Effector CD4-positive, alpha-beta T cell (primary cell): ENCODE measurements at regions not wholly inside any gene's neighbourhood (a gene's known extent, or its start where the extent isn't known, plus 50 kb on each side); places are given as distances from the start of the nearest gene placed in this dataset.
A peak's percentile ranks its signal among the peaks of the same experiment; 100 is the strongest.
"Not testable (repeated sequence)": the region's sequence is repeated elsewhere in the genome, so short reads cannot be mapped to it uniquely, and the experiment has no call there.

Source experiments
- DNase-seq: peaks from one replicate; pipeline ENCODE4 v3.0.0-alpha.2; 2020

GRCh38 chr19:37303591-37304171 is 67.2 kb upstream of the ZNF527 start:
- DNase-seq = no peak

DNA sequence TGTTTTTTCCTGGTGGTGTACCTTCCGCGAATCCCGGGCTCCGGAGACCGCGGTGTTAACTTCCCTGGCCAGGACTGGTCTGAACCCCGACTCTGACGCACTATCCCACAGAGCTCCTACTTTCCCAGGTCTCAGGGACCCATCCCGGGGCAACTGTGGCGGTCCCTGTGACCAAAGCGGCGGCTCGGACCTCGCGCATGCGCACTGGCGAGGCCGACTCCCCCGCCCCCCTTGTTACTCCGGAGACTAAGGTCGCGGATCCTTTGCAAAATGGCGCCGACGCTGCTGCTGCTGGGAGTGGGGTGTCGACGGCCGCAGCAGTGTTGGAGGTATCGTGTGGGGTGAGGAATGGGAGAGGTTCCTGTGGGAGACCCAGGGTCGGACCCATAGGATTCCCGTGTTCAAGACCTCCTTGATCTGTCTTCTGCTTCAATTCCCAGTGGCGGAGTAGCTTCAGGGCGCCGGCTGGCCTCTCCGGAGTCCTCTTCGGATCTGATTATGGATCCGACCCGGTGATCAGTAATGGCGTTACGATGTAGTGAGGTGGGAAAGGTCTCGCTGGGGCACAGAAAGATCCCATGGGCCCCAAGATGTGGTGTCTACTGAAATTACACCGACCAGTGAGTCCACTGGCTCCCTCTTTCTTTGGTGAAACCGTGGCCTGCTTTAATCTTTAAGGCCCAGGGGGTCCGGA is 66.6 kb upstream of the ZNF527 start:
- no peak for DNase-seq

- DNase-seq = no peak
Observed at GRCh38 chr19:37304884-37305255, 66.0 kb upstream of the ZNF527 start.

GRCh38 chr19:37306383-37306963 is 64.4 kb upstream of the ZNF527 start:
- no peak for DNase-seq

GRCh38 chr19:37309834-37310575 is 60.9 kb upstream of the ZNF527 start:
- no peak for DNase-seq

DNA sequence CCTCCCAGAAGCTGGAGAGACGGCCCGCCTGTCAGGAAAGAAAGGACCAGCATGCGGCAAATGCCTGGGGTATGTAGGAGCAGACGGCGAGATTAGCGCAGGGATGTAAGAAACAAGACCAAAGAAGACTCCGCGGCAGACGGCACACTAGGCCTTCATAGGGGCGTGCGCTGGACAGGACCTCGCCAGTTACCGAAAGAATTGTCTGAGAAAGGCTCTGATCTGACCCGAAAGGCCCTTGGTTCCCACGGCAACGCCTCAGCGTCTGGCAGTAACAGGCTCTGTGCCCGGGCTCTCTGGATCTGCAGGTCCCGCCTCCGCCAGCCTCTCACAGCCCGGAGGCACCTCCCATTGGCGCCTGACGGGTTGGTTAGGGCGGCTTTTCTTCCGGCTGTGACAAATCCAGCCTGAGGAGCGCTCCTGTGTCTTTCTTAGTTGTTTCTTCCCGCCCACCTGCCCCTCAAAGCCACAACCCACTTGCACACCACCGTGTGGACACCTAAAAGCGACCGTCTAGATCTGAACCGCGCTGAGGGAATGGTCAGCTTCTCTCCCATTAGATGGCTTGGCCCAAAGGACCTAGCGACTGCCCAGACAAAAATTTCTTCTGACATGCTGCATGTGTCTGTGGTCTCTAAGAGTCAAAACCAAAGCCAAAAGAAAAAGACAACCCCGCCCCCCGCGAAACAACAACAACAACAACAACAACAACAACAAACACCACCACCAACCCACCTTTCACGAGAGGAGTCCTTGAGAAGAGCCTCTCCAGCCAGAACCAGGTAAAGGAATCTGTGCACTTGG is 58.2 kb upstream of the ZNF527 start:
- DNase-seq = peak; percentile 28

DNA sequence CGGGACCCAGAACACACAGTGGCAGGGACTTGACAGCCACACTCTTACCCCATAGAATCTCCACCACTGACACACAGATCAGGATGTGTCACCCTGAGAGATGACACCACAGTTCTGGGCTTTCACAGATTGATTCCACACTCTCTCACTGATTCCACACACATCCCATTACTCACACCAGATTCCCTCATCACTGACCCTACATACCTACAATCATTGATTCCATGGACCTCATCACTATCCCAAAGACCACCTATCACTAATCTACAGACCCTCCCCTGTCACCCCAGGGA is 57.6 kb upstream of the ZNF527 start:
- no peak for DNase-seq

GRCh38 chr19:37317403-37318209 is 53.3 kb upstream of the ZNF527 start:
- DNase-seq = peak; percentile 85

GRCh38 chr19:37320988-37321387 is 49.9 kb upstream of the ZNF527 start:
- not testable (repeated sequence) for DNase-seq
